Mesendoderm (in vitro differentiated cells): ENCODE measurements at regions not wholly inside any gene's neighbourhood (a gene's known extent, or its start where the extent isn't known, plus 50 kb on each side); places are given as distances from the start of the nearest gene placed in this dataset.

ENCODE experiments used
- DNase-seq: peaks from one replicate; pipeline ENCODE4 v3.0.0; 2013
- H2AK5ac ChIP-seq: 2 replicates; pipeline ENCODE4 v1.6.1; 2013; ENCODE audit warnings: low read length, inconsistent platforms
- H2BK120ac ChIP-seq: 2 replicates; pipeline ENCODE4 v1.6.1; 2013; ENCODE audit warnings: low read depth, mild to moderate bottlenecking, low read length, moderate library complexity, mixed read lengths
- H2BK15ac ChIP-seq: replicated peaks from 2 replicates; pipeline ENCODE4 v1.6.1; 2013; ENCODE audit warnings: low read depth, mild to moderate bottlenecking, moderate library complexity
- H2BK5ac ChIP-seq: 2 replicates; pipeline ENCODE4 v1.6.1; 2013; ENCODE audit warnings: low read length, inconsistent platforms
- H3K18ac ChIP-seq: 2 replicates; pipeline ENCODE4 v1.6.1; 2013; ENCODE audit warnings: mild to moderate bottlenecking, low read length, mixed read lengths
- H3K23ac ChIP-seq: one replicate; pipeline ENCODE4 v1.6.1; 2013; ENCODE audit warnings: low read length
- H3K27ac ChIP-seq: 2 replicates; pipeline ENCODE4 v1.5.1; 2013; ENCODE audit warnings: low read depth, mild to moderate bottlenecking, inconsistent platforms, low read length, moderate library complexity
- H3K27me3 ChIP-seq: 2 replicates; pipeline ENCODE4 v1.6.1; 2013; ENCODE audit warnings: low read length, control low read depth, mild to moderate bottlenecking, inconsistent platforms; ENCODE audit not compliant: insufficient read depth, poor library complexity
- H3K36me3 ChIP-seq: 2 replicates; pipeline ENCODE4 v1.6.1; 2013; ENCODE audit warnings: low read length, inconsistent platforms; ENCODE audit not compliant: control insufficient read depth, insufficient read depth
- H3K4ac ChIP-seq: one replicate; pipeline ENCODE4 v1.6.1; 2013; ENCODE audit warnings: low read depth, mild to moderate bottlenecking, low read length, moderate library complexity
- H3K4me1 ChIP-seq: 2 replicates; pipeline ENCODE4 v1.6.1; 2013; ENCODE audit warnings: low read depth, low read length, inconsistent platforms; ENCODE audit not compliant: control insufficient read depth
- H3K4me2 ChIP-seq: 2 replicates; pipeline ENCODE4 v1.6.1; 2013; ENCODE audit warnings: low read length
- H3K4me3 ChIP-seq: 2 replicates; pipeline ENCODE4 v1.5.1; 2013; ENCODE audit warnings: mild to moderate bottlenecking, low read length
- H3K56ac ChIP-seq: one replicate; pipeline ENCODE4 v1.6.1; 2013; ENCODE audit warnings: low read length
- H3K79me1 ChIP-seq: 2 replicates; pipeline ENCODE4 v1.6.1; 2013; ENCODE audit warnings: low read length, inconsistent platforms
- H3K79me2 ChIP-seq: 2 replicates; pipeline ENCODE4 v1.6.1; 2013; ENCODE audit warnings: mild to moderate bottlenecking, low read length; ENCODE audit not compliant: control insufficient read depth, insufficient read depth
- H3K9ac ChIP-seq: 2 replicates; pipeline ENCODE4 v1.6.1; 2013; ENCODE audit warnings: low read length, inconsistent platforms
- H4K5ac ChIP-seq: one replicate; pipeline ENCODE4 v1.6.1; 2013; ENCODE audit warnings: low read length
- H4K8ac ChIP-seq: one replicate; pipeline ENCODE4 v1.6.1; 2013; ENCODE audit warnings: low read depth, mild to moderate bottlenecking, control low read depth, low read length, moderate library complexity
- WGBS: extraction: QIAGEN DNeasy Blood & Tissue Kit; methylation state at CpG from one replicate; pipeline ENCODE4 v1.1.7; 2013; ENCODE audit warnings: low lambda C conversion rate, missing lambda C conversion rate; ENCODE audit not compliant: insufficient coverage; ENCODE audit errors: extremely low coverage; 5-methylcytosine and 5-hydroxymethylcytosine counted together

GRCh38 chr10:81704596-81704995, 170.4 kb upstream of the NRG3 start:
- Histone ChIP-seq H3K79me2 (no peaks in the 10 kb centered on the region), H4K8ac (no peak overlapping the region), H3K4me2 (no peak overlapping the region), H2BK120ac (no peak overlapping the region), H3K79me1 (no peaks in the 10 kb centered on the region), H2BK5ac (no peak overlapping the region), H3K18ac (no peak overlapping the region), H3K9ac (no peak overlapping the region), H4K5ac (no peak overlapping the region), H3K4ac (no peak overlapping the region), H2AK5ac (no peak overlapping the region), H3K4me1 (no peaks in the 10 kb centered on the region), H3K27me3 (no peaks in the 10 kb centered on the region), H3K23ac (no peak overlapping the region), H3K36me3 (no peaks in the 10 kb centered on the region), H3K4me3 (no peak overlapping the region), H3K56ac (no peak overlapping the region), H3K27ac (no peak overlapping the region), H2BK15ac (no peak overlapping the region)
- no CpG with 5 or more reads among the region's 1 CpG for whole genome bisulfite sequencing
- peak; percentile 11 for DNase-seq

GRCh38 chr10:81708416-81708815, 166.6 kb upstream of the NRG3 start:
- Histone ChIP-seq H3K9ac (no peak overlapping the region), H2BK120ac (no peak overlapping the region), H3K4me2 (no peak overlapping the region), H3K36me3 (no peaks in the 10 kb centered on the region), H3K56ac (no peak overlapping the region), H2BK15ac (no peak overlapping the region), H3K23ac (no peak overlapping the region), H3K4ac (no peak overlapping the region), H3K18ac (no peak overlapping the region), H3K4me1 (no peaks in the 10 kb centered on the region), H3K27ac (no peak overlapping the region), H4K8ac (no peak overlapping the region), H3K79me1 (no peaks in the 10 kb centered on the region), H3K79me2 (no peaks in the 10 kb centered on the region), H2BK5ac (no peak overlapping the region), H4K5ac (no peak overlapping the region), H3K27me3 (no peaks in the 10 kb centered on the region), H3K4me3 (no peak overlapping the region), H2AK5ac (no peak overlapping the region)
- no CpG with 5 or more reads among the region's 5 CpGs for WGBS
- DNase-seq: no peak

- Histone ChIP-seq H3K27ac (no peak overlapping the region), H2BK120ac (no peak overlapping the region), H3K4ac (no peak overlapping the region), H2BK5ac (no peak overlapping the region), H4K5ac (no peak overlapping the region), H3K79me2 (no peaks in the 10 kb centered on the region), H3K23ac (no peak overlapping the region), H3K56ac (no peak overlapping the region), H3K4me2 (no peak overlapping the region), H3K79me1 (no peaks in the 10 kb centered on the region), H3K4me1 (no peaks in the 10 kb centered on the region), H3K18ac (no peak overlapping the region), H3K36me3 (no peaks in the 10 kb centered on the region), H2BK15ac (no peak overlapping the region), H3K9ac (no peak overlapping the region), H3K27me3 (no peaks in the 10 kb centered on the region), H4K8ac (no peak overlapping the region), H3K4me3 (no peak overlapping the region), H2AK5ac (no peak overlapping the region)
- no CpG with 5 or more reads among the region's 2 CpGs for WGBS
- DNase-seq: no peak
These were observed 166.1 kb upstream of the NRG3 start for GRCh38 chr10:81708929-81709328.

- Histone ChIP-seq H3K27ac (no peak overlapping the region), H3K4ac (no peak overlapping the region), H3K56ac (no peak overlapping the region), H3K4me1 (no peaks in the 10 kb centered on the region), H4K5ac (no peak overlapping the region), H3K4me3 (no peak overlapping the region), H3K4me2 (no peak overlapping the region), H2BK15ac (no peak overlapping the region), H3K79me2 (no peaks in the 10 kb centered on the region), H3K9ac (no peak overlapping the region), H3K27me3 (no peaks in the 10 kb centered on the region), H2BK5ac (no peak overlapping the region), H4K8ac (no peak overlapping the region), H3K18ac (no peak overlapping the region), H3K36me3 (no peaks in the 10 kb centered on the region), H2BK120ac (no peak overlapping the region), H2AK5ac (no peak overlapping the region), H3K79me1 (no peaks in the 10 kb centered on the region), H3K23ac (no peak overlapping the region)
- no peak for DNase-seq
- WGBS: no CpG with 5 or more reads among the region's 1 CpG
These were observed 152.6 kb upstream of the NRG3 start for GRCh38 chr10:81722399-81722798.

GRCh38 chr10:81724431-81724830, 150.6 kb upstream of the NRG3 start:
- H4K5ac ChIP-seq: no peak overlapping the region
- H3K4me1 ChIP-seq: no peaks in the 10 kb centered on the region
- no peak overlapping the region for H2BK120ac ChIP-seq
- H3K4ac ChIP-seq: no peak overlapping the region
- H3K79me1 ChIP-seq: no peaks in the 10 kb centered on the region
- no peak overlapping the region for H3K18ac ChIP-seq
- H3K4me2 ChIP-seq: no peak overlapping the region
- H4K8ac ChIP-seq: no peak overlapping the region
- H3K9ac ChIP-seq: no peak overlapping the region
- no peak overlapping the region for H3K23ac ChIP-seq
- H3K27ac ChIP-seq: no peak overlapping the region
- H3K56ac ChIP-seq: no peak overlapping the region
- H3K36me3 ChIP-seq: no peaks in the 10 kb centered on the region
- no peak overlapping the region for H2BK15ac ChIP-seq
- H3K4me3 ChIP-seq: no peak overlapping the region
- H3K27me3 ChIP-seq: no peaks in the 10 kb centered on the region
- H2BK5ac ChIP-seq: no peak overlapping the region
- DNase-seq: no peak
- H3K79me2 ChIP-seq: no peaks in the 10 kb centered on the region
- no peak overlapping the region for H2AK5ac ChIP-seq

- no peak overlapping the region for H2BK120ac ChIP-seq
- H2AK5ac ChIP-seq: no peak overlapping the region
- H2BK5ac ChIP-seq: no peak overlapping the region
- no peak overlapping the region for H2BK15ac ChIP-seq
- H4K5ac ChIP-seq: no peak overlapping the region
- no peaks in the 10 kb centered on the region for H3K36me3 ChIP-seq
- no peak overlapping the region for H3K27ac ChIP-seq
- no peaks in the 10 kb centered on the region for H3K79me1 ChIP-seq
- H3K79me2 ChIP-seq: no peaks in the 10 kb centered on the region
- H3K27me3 ChIP-seq: no peaks in the 10 kb centered on the region
- no peak overlapping the region for H3K4ac ChIP-seq
- H3K23ac ChIP-seq: no peak overlapping the region
- WGBS: no CpG with 5 or more reads among the region's 1 CpG
- H3K9ac ChIP-seq: no peak overlapping the region
- no peak overlapping the region for H3K4me2 ChIP-seq
- H3K18ac ChIP-seq: no peak overlapping the region
- no peak overlapping the region for H3K4me3 ChIP-seq
- no peaks in the 10 kb centered on the region for H3K4me1 ChIP-seq
- no peak for DNase-seq
- no peak overlapping the region for H4K8ac ChIP-seq
- no peak overlapping the region for H3K56ac ChIP-seq
These were observed 149.1 kb upstream of the NRG3 start for GRCh38 chr10:81725851-81726250.
